Esophagus muscularis mucosa (tissue), 4 donors: ENCODE measurements at regions not wholly inside any gene's neighbourhood (a gene's known extent, or its start where the extent isn't known, plus 50 kb on each side); places are given as distances from the start of the nearest gene placed in this dataset.
"Not testable (repeated sequence)": the region's sequence is repeated elsewhere in the genome, so short reads cannot be mapped to it uniquely, and the experiment has no call there.

Experiments used
- DNase-seq: peaks from one replicate; pipeline ENCODE4 v3.0.0-alpha.2; 2017; ENCODE audit errors: extremely low spot score
- H3K27ac ChIP-seq, 4 donors: fragments of 200-600 bp; sonication (generic); replicated peaks in 1 of 4; 1 replicate in 3 of 4; 2 replicates in 1 of 4; pipeline ENCODE4 v1.5.1; 2016 to 2019; ENCODE audit warnings: mild to moderate bottlenecking in 1 of 4
- H3K27me3 ChIP-seq, 4 donors: fragments of 200-600 bp; sonication (generic); one replicate each; pipeline versions ENCODE4 v1.5.1 to v1.6.0; 2016 to 2019
- H3K36me3 ChIP-seq, 4 donors: fragments of 200-600 bp; sonication (generic); one replicate each; pipeline ENCODE4 v1.5.1; 2016 to 2019
- H3K4me1 ChIP-seq, 4 donors: fragments of 200-600 bp; sonication (generic); one replicate each; pipeline ENCODE4 v1.5.1; 2016 to 2019
- H3K4me3 ChIP-seq, 4 donors: fragments of 200-600 bp; sonication (generic); 1 replicate in 2 of 4; 2 replicates in 2 of 4; pipeline ENCODE4 v1.5.1; 2016 to 2019; ENCODE audit warnings: mild to moderate bottlenecking in 4 of 4, moderate library complexity in 1 of 4
- H3K9me3 ChIP-seq, 4 donors: fragments of 200-600 bp; sonication (generic); 1 replicate in 3 of 4; 2 replicates in 1 of 4; pipeline ENCODE4 v1.5.1; 2016 to 2019
- EP300 ChIP-seq: sonication (generic); formaldehyde crosslinking; IDR thresholded peaks from one replicate; pipeline ENCODE4 v1.6.1; 2017; ENCODE audit warnings: antibody characterized with exemption
- POLR2A ChIP-seq: fragments of 450-650 bp; IDR thresholded peaks from one replicate; pipeline ENCODE4 v1.6.1; 2017; ENCODE audit warnings: antibody characterized with exemption, moderate library complexity, mild to moderate bottlenecking, low read depth
- POLR2AphosphoS5 ChIP-seq, 2 donors: sonication (generic); formaldehyde crosslinking; IDR thresholded peaks; one replicate each; pipeline ENCODE4 v1.6.1; 2017; ENCODE audit warnings: antibody characterized with exemption in 2 of 2
- WGBS: methylation state at CpG from one replicate; pipeline ENCODE4 v1.1.5; 2018; 5-methylcytosine and 5-hydroxymethylcytosine counted together
- intact Hi-C: fragments of 100-400 bp; cut with DNase I; formaldehyde crosslinking; loops from one replicate; pipeline ENCODE4 v1.15.1; 2023
- TF ChIP-seq, protein P1 (sequence below), 3 experiments: fragments of 200-600 bp in 2 of 3; fragments of 450-650 bp in 1 of 3; sonication (generic) in 2 of 3; IDR thresholded peaks; one replicate each; pipeline ENCODE4 v1.5.1; 2017 to 2019; ENCODE audit warnings: antibody characterized with exemption in 3 of 3, mild to moderate bottlenecking in 2 of 3, moderate library complexity in 1 of 3

DNA sequence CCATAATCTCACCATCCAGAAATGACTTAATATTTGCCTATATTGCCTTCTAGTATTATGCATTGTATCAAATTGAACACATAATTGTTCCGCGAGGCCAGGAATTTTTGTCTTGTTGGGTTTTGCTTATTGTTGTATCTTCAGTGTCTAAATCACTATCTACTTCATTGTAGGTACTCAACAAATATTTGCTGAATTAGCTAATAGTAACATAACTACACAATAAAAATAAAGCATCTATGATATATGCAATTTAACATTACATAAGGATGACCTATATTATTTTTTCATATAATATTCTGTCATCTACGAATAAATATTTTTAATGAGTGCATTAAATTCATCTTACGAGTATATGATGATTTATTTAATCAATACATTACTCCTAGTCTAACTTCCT is 656.3 kb downstream of the ETNK1 start:
- TF ChIP-seq, protein P1, sequence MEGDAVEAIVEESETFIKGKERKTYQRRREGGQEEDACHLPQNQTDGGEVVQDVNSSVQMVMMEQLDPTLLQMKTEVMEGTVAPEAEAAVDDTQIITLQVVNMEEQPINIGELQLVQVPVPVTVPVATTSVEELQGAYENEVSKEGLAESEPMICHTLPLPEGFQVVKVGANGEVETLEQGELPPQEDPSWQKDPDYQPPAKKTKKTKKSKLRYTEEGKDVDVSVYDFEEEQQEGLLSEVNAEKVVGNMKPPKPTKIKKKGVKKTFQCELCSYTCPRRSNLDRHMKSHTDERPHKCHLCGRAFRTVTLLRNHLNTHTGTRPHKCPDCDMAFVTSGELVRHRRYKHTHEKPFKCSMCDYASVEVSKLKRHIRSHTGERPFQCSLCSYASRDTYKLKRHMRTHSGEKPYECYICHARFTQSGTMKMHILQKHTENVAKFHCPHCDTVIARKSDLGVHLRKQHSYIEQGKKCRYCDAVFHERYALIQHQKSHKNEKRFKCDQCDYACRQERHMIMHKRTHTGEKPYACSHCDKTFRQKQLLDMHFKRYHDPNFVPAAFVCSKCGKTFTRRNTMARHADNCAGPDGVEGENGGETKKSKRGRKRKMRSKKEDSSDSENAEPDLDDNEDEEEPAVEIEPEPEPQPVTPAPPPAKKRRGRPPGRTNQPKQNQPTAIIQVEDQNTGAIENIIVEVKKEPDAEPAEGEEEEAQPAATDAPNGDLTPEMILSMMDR (IDR thresholded peaks at IDR 0.05) = no peak
- TF ChIP-seq POLR2A (no peak), EP300 (no peak), POLR2AphosphoS5 (IDR thresholded peaks at IDR 0.05) (no peak)
- 91% methylated on average over 4 of the region's 4 CpGs for WGBS
- intact Hi-C loops = no loop called here
- no peak overlapping the region for H3K4me3 ChIP-seq
- no peak for DNase-seq
- H3K27ac ChIP-seq = no peak overlapping the region
- H3K4me1 ChIP-seq = no peaks in the 10 kb centered on the region
- H3K9me3 ChIP-seq = no peaks in the 10 kb centered on the region
- no peaks in the 10 kb centered on the region for H3K36me3 ChIP-seq
- no peaks in the 10 kb centered on the region for H3K27me3 ChIP-seq

- DNase-seq = no peak
- Histone ChIP-seq H3K4me3 (no peak overlapping the region), H3K27me3 (no peaks in the 10 kb centered on the region), H3K36me3 (no peaks in the 10 kb centered on the region), H3K4me1 (no peaks in the 10 kb centered on the region), H3K27ac (no peak overlapping the region), H3K9me3 (no peaks in the 10 kb centered on the region)
- TF ChIP-seq, protein P1 (IDR thresholded peaks at IDR 0.05) = no peak
- TF ChIP-seq EP300 (no peak), POLR2A (no peak), POLR2AphosphoS5 (IDR thresholded peaks at IDR 0.05) (no peak)
- intact Hi-C loops = no loop called here
These were observed 657.7 kb downstream of the ETNK1 start for GRCh38 chr12:23282701-23283100.

- H3K4me3 ChIP-seq, intact Hi-C loops, H3K36me3 ChIP-seq, H3K9me3 ChIP-seq, DNase-seq, H3K27me3 ChIP-seq, H3K4me1 ChIP-seq, H3K27ac ChIP-seq: not testable (repeated sequence)
- WGBS = 84% methylated on average over 9 of the region's 57 CpGs
These were observed 661.0 kb downstream of the ETNK1 start for GRCh38 chr12:23285764-23286530.

- TF ChIP-seq, protein P1 (IDR thresholded peaks at IDR 0.05) = no peak
- TF ChIP-seq POLR2AphosphoS5 (IDR thresholded peaks at IDR 0.05) = no peak
- no peak for TF ChIP-seq POLR2A
- TF ChIP-seq EP300 = no peak
- WGBS = 82% methylated on average over 1 of the region's 1 CpG
- Histone ChIP-seq H3K27me3 (no peaks in the 10 kb centered on the region), H3K4me1 (no peaks in the 10 kb centered on the region), H3K27ac (no peak overlapping the region), H3K36me3 (no peaks in the 10 kb centered on the region), H3K4me3 (no peak overlapping the region), H3K9me3 (no peaks in the 10 kb centered on the region)
- intact Hi-C loops = no loop called here
- no peak for DNase-seq
These were observed 658.7 kb downstream of the SOX5 start for GRCh38 chr12:23290627-23291330.

DNA sequence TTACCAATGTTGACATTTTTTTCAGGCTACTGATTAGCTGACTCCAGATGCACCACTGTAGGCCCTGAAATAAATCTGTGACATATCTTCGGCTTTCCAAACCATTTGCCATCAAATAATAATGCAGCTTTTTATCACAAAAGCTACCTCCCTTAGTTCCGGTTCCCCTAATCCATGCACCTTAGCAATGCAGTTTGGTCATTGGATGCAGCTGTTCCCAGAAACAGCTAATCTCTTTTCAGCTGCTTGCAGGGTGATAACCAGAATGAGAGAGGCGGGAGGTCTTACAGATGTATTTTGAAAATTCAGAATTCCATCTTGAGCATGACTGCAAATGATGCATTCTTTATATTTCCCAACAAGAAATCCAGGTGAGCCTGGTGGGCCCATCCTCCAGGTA is 646.2 kb downstream of the SOX5 start:
- intact Hi-C loops = no loop called here
- no peaks in the 10 kb centered on the region for H3K4me1 ChIP-seq
- no peak for DNase-seq
- no peak overlapping the region for H3K4me3 ChIP-seq
- no peak overlapping the region for H3K27ac ChIP-seq
- TF ChIP-seq POLR2A (no peak), POLR2AphosphoS5 (IDR thresholded peaks at IDR 0.05) (no peak), EP300 (no peak)
- TF ChIP-seq, protein P1 (IDR thresholded peaks at IDR 0.05) = no peak
- no peaks in the 10 kb centered on the region for H3K27me3 ChIP-seq
- no peaks in the 10 kb centered on the region for H3K36me3 ChIP-seq
- WGBS = 88% methylated on average over 3 of the region's 3 CpGs
- H3K9me3 ChIP-seq = peaks cover 0 to under 1% (median 0%) of the 10 kb centered on the region in 4 donors
